ENCODE measurements at regions not wholly inside any gene's neighbourhood (a gene's known extent, or its start where the extent isn't known, plus 50 kb on each side); places are given as distances from the start of the nearest gene placed in this dataset.
A peak's percentile ranks its signal among the peaks of the same experiment; 100 is the strongest.

DNA sequence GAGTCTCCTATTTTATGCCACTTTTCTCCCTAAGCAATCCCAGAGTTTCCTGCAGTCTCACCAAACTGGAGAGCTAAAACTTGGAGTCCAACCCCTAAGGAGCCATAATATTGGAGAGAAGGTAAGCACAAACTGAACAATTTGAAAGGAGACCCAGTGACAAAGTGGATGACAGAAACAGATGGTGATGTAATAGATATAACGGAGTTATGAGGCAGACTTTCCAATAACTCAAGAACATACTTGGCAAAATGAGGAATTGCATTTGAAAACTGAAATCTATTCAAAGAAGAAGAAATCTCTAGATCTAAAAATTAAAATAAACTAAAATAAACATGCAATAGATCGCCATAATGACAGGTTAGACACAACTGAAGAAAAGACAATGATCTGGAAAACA, 200.9 kb upstream of the MIR17HG start:
- Histone ChIP-seq H3K36me3 (no peaks in the 10 kb centered on the region), H3K9me3 (no peaks in the 10 kb centered on the region), H3K4me3 (no peak overlapping the region), H3K27ac (no peak overlapping the region), H3K4me1 (no peaks in the 10 kb centered on the region), H3K27me3 (peaks cover 16% of the 10 kb centered on the region)
- no peak for ATAC-seq
- WGBS, 2 donors (ENCODE audit: low coverage in 1 of 2), result 69 to 72% methylated on average over 2 of the region's 2 CpGs
- TF ChIP-seq CTCF (IDR thresholded peaks at IDR 0.05) (no peak), POLR2A (IDR thresholded peaks at IDR 0.05) (no peak), EP300 (IDR thresholded peaks at IDR 0.05) (no peak), POLR2AphosphoS5 (IDR thresholded peaks at IDR 0.05) (no peak)

DNA sequence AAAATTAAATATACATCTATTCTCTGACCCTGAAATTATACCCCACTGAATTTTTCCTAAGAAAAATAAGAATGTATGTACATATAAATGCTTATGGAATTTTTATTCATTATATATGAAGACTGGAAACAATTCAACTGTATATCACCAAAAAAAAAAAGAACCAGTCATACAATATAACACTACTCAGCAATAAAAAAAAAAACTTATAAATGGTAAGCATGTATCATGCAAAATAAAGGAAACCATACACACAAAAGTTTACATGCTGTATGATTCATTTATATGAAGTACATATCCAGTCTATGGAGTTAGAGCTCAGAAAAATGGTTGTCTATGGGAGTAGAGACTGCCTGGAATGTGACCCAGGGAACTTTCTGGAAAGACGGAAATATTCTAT, 199.4 kb upstream of the MIR17HG start:
- WGBS, 2 donors (ENCODE audit: low coverage in 1 of 2), result 82 to 91% methylated on average over 1 of the region's 1 CpG
- no peak for ATAC-seq
- H3K36me3 ChIP-seq, result no peaks in the 10 kb centered on the region
- H3K27me3 ChIP-seq, result peaks cover 9% of the 10 kb centered on the region
- TF ChIP-seq POLR2AphosphoS5 (IDR thresholded peaks at IDR 0.05), result no peak
- no peak for TF ChIP-seq POLR2A (IDR thresholded peaks at IDR 0.05)
- TF ChIP-seq CTCF (IDR thresholded peaks at IDR 0.05), result no peak
- TF ChIP-seq EP300 (IDR thresholded peaks at IDR 0.05), result no peak
- no peaks in the 10 kb centered on the region for H3K4me1 ChIP-seq
- no peak overlapping the region for H3K27ac ChIP-seq
- H3K4me3 ChIP-seq, result no peak overlapping the region
- no peaks in the 10 kb centered on the region for H3K9me3 ChIP-seq

- no peaks in the 10 kb centered on the region for H3K9me3 ChIP-seq
- no peak for ATAC-seq
- H3K27me3 ChIP-seq, result peaks cover 12% of the 10 kb centered on the region
- no peak overlapping the region for H3K4me3 ChIP-seq
- H3K36me3 ChIP-seq, result no peaks in the 10 kb centered on the region
- TF ChIP-seq POLR2A (IDR thresholded peaks at IDR 0.05), result no peak
- TF ChIP-seq EP300 (IDR thresholded peaks at IDR 0.05), result no peak
- TF ChIP-seq CTCF (IDR thresholded peaks at IDR 0.05), result no peak
- no peak for TF ChIP-seq POLR2AphosphoS5 (IDR thresholded peaks at IDR 0.05)
- H3K27ac ChIP-seq, result no peak overlapping the region
- no peaks in the 10 kb centered on the region for H3K4me1 ChIP-seq
Observed at GRCh38 chr13:91151921-91152320, 195.6 kb upstream of the MIR17HG start.

GRCh38 chr13:91153372-91153771, 194.1 kb upstream of the MIR17HG start:
- Histone ChIP-seq H3K4me1 (no peaks in the 10 kb centered on the region), H3K4me3 (no peak overlapping the region), H3K27ac (no peak overlapping the region), H3K36me3 (no peaks in the 10 kb centered on the region), H3K27me3 (peaks cover 18% of the 10 kb centered on the region), H3K9me3 (no peaks in the 10 kb centered on the region)
- TF ChIP-seq POLR2A (IDR thresholded peaks at IDR 0.05), result no peak
- TF ChIP-seq POLR2AphosphoS5 (IDR thresholded peaks at IDR 0.05), result no peak
- no peak for TF ChIP-seq EP300 (IDR thresholded peaks at IDR 0.05)
- TF ChIP-seq CTCF (IDR thresholded peaks at IDR 0.05), result no peak
- no peak for ATAC-seq

GRCh38 chr13:91154558-91155353, 192.7 kb upstream of the MIR17HG start:
- TF ChIP-seq POLR2A (IDR thresholded peaks at IDR 0.05) (no peak), EP300 (IDR thresholded peaks at IDR 0.05) (no peak), POLR2AphosphoS5 (IDR thresholded peaks at IDR 0.05) (no peak), CTCF (IDR thresholded peaks at IDR 0.05) (no peak)
- peak; percentile 68 for ATAC-seq
- peak overlapping the region in 1 of 4 donors; percentile 4 for H3K27ac ChIP-seq
- no peaks in the 10 kb centered on the region for H3K36me3 ChIP-seq
- WGBS, 2 donors (ENCODE audit: low coverage in 1 of 2), result 66 to 73% methylated on average over 5 of the region's 6 CpGs
- H3K27me3 ChIP-seq, result peaks cover 23% of the 10 kb centered on the region
- no peaks in the 10 kb centered on the region for H3K9me3 ChIP-seq
- H3K4me3 ChIP-seq, result no peak overlapping the region
- no peaks in the 10 kb centered on the region for H3K4me1 ChIP-seq

All from gastroesophageal sphincter (tissue), 4 donors.